Thymus (tissue), 11 donors: ENCODE measurements at regions not wholly inside any gene's neighbourhood (a gene's known extent, or its start where the extent isn't known, plus 50 kb on each side); places are given as distances from the start of the nearest gene placed in this dataset.
"Not testable (repeated sequence)": the region's sequence is repeated elsewhere in the genome, so short reads cannot be mapped to it uniquely, and the experiment has no call there.

Source experiments
- DNase-seq, 9 donors: peaks; one replicate each; pipeline ENCODE4 v3.0.0-alpha.2; 2013; ENCODE audit warnings: low spot score in 9 of 9, low read depth in 6 of 9, missing footprints in 1 of 9
- H3K27ac ChIP-seq, 2 donors: one replicate each; pipeline ENCODE4 v1.5.1; 2013; ENCODE audit warnings: control low read depth in 1 of 2, low read depth in 1 of 2, low read length in 1 of 2, mild to moderate bottlenecking in 1 of 2, moderate library complexity in 1 of 2
- H3K27me3 ChIP-seq, 2 donors: one replicate each; pipeline ENCODE4 v1.5.1; 2013; ENCODE audit warnings: low read length in 1 of 2; ENCODE audit not compliant: control insufficient read depth in 2 of 2, insufficient read depth in 1 of 2
- H3K36me3 ChIP-seq, 2 donors: one replicate each; pipeline ENCODE4 v1.5.1; 2013; ENCODE audit warnings: low read length in 1 of 2, mild to moderate bottlenecking in 1 of 2, moderate library complexity in 1 of 2; ENCODE audit not compliant: control insufficient read depth in 2 of 2, insufficient read depth in 2 of 2
- H3K4me1 ChIP-seq, 2 donors: one replicate each; pipeline ENCODE4 v1.5.1; 2013; ENCODE audit warnings: low read length in 2 of 2; ENCODE audit not compliant: control insufficient read depth in 2 of 2, insufficient read depth in 2 of 2
- H3K4me3 ChIP-seq, 2 donors: one replicate each; pipeline ENCODE4 v1.5.1; 2013; ENCODE audit warnings: low read length in 2 of 2, control low read depth in 1 of 2, mild to moderate bottlenecking in 1 of 2
- H3K9me3 ChIP-seq, 2 donors: one replicate each; pipeline ENCODE4 v1.5.1; 2013; ENCODE audit warnings: low read length in 1 of 2, mild to moderate bottlenecking in 1 of 2; ENCODE audit not compliant: control insufficient read depth in 2 of 2, insufficient read depth in 1 of 2
- WGBS: extraction: QIAGEN DNeasy Blood & Tissue Kit; methylation state at CpG from one replicate; pipeline ENCODE4 v1.1.7; 2013; 5-methylcytosine and 5-hydroxymethylcytosine counted together
- donor health status: healthy.

- H3K9me3 ChIP-seq, DNase-seq, H3K4me3 ChIP-seq, H3K27me3 ChIP-seq, H3K36me3 ChIP-seq, H3K4me1 ChIP-seq, H3K27ac ChIP-seq: not testable (repeated sequence)
- WGBS, result 78% methylated on average over 5 of the region's 10 CpGs
Observed at GRCh38 chr1:121117298-121117611, 66.9 kb downstream of the FAM72B start.

DNA sequence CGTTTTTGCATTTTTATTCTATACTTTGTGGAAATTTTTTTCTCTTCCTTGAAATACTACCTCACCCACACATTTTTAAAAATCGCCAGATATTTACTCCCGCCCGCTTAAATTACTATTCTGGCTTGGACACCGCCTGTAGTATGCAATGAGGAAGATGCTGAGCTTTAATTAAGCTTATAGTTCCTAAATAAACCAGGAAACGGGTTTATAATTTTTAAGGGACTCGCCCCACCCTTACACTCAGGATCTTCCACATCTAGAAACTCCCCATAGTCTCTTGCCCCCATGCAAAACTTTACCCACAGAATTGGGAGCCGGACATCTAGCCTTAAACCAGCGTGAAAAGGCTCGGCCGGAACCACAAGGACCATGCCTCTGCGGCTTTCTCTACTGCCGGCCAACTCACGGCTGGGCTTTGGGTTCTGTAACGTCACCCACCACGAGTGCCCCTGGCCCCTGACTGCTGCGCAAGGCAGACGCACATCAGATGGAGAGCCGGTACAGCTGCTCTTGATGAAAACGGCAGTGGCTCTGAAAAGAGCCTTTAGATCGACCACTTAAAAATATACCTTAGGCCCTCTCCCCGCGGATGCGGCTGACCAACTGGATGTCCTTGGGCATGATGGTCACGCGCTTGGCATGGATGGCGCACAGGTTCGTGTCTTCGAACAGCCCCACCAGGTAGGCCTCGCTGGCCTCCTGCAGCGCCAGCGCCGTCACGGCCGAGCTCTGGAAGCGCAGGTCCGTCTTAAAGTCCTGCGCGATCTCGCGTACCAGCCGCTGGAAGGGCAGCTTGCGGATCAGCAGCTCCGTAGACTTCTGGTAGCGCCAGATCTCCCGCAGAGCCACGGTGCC is 66.3 kb downstream of the FAM72B start:
- H3K4me3 ChIP-seq, result peak overlapping the region in 1 of 2 donors; percentile 24
- H3K27me3 ChIP-seq, H3K9me3 ChIP-seq, H3K36me3 ChIP-seq, H3K4me1 ChIP-seq, H3K27ac ChIP-seq: not testable (repeated sequence)
- DNase-seq, result peak in 1 of 9 donors; percentile 0
- 26% methylated on average over 40 of the region's 47 CpGs for WGBS
